NCI-H69 (cell line): ENCODE measurements at regions not wholly inside any gene's neighbourhood (a gene's known extent, or its start where the extent isn't known, plus 50 kb on each side); places are given as distances from the start of the nearest gene placed in this dataset.
"Not testable (repeated sequence)": the region's sequence is repeated elsewhere in the genome, so short reads cannot be mapped to it uniquely, and the experiment has no call there.

Experiments
- DNase-seq: peaks from one replicate; lab custom pipeline; 2025; lab: John Stamatoyannopoulos, UW

DNA sequence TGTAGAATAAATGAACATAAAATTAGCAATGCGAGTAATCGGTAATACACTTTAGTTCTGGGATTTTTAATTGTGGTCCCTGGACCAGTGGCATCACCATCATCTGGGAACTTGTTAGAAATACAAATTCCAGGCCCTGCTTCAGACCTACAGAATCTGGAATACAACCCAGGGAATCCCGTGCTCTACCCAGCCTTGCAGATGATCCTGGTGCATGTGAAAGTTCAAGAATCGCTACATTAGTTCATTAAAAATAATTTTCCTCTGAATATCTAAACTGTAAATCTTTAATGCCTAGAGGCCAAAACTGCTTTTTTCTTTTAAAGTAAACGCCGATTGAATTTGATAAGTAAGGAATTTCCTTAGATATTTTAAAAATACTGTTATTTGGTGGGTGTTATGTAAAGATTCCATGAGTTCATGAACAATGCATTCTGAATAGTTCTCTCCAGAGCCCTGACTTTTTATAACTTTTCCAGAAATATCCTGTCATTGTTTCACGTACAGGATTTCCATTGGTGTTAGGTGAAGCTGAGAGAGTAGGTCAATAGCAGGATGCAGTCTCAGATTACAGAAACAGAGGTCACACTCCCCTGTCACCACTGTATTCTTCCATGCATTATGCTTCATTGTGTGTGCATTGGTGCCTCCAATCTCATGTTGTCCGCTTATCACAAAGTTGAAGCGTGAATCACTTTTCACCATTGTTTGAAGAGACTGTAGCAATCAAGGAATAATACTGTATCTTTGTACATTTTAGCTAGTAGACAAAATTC is 596.5 kb upstream of the KLF12 start:
- no peak for DNase-seq

DNA sequence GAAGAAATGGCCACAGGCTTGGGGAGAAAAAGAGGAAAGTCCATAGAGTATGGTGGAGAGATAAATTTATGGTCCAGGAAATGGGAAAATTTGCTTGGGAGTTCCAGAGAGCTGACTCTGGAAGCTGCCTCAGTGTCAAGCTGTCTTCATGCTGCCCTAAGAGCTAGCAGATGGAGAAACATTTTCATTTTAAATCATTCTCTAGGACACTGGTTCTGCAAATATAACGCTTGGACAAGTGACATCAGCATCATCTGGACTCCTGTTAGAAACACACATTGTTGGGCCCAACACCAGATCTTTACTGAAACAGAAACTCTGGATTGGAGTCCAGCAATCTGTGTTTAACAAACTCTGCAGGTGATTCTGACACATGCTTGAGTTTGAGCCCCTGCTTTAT is 592.0 kb upstream of the KLF12 start:
- no peak for DNase-seq

DNA sequence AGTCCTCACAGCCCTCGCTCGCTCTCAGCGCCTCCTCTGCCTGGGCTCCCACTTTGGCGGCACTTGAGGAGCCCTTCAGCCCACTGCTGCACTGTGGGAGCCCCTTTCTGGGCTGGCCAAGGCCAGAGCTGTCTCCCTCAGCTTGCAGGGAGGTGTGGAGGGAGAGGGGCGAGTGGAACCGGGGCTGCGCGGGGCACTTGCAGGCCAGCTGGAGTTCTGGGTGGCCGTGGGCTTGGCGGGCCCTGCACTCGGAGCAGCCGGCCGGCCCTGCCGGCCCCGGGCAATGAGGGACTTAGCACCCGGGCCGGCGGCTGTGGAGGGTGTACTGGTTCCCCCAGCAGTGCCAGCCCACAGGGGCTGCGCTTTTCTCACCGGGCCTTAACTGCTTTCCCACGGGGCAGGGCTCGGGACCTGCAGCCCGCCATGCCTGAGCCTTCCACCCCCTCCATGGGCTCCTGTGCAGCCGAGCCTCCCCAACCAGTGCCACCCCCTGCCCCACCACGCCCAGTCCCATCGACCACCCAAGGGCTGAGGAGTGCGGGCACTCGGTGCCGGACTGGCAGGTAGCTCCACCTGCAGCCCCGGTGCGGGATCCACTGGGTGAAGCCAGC is 584.1 kb upstream of the KLF12 start:
- not testable (repeated sequence) for DNase-seq

DNA sequence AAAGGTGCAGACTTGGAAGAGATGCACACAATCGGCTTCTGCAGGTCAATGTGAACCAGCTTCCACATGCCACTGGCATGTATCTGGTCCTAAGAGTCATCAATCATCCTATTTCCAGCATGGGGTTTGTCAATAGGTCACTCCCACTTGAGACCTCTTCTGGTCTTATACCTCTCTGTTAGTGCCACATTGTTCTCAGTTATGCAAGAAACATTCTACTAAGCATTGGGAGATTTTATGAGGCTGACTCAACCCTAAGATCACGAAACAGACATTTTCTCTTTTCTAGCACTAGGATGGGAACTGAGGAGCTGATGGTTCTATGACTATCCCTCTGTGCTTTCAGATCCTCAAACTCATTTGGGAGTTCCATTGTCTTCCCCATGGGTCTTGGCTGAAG is 581.5 kb upstream of the KLF12 start:
- no peak for DNase-seq

DNA sequence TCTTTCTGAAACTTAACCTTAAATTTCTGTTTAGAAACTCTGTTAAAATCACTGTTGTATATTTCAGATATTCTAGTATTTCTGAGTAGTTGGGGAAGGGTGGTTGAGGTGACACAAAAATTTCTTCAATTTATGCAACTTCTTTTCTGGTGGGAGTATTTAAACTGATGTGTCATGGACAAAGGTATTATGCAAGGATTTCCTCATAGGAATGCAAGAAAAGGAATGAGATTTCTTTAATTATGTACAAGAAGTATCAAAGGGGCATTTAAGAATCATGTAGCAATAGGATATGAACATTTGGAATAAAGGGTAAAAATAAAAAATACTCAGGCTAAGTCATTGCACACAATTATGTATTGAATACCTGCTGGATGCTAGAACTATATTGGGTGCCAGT is 575.8 kb upstream of the KLF12 start:
- no peak for DNase-seq

DNA sequence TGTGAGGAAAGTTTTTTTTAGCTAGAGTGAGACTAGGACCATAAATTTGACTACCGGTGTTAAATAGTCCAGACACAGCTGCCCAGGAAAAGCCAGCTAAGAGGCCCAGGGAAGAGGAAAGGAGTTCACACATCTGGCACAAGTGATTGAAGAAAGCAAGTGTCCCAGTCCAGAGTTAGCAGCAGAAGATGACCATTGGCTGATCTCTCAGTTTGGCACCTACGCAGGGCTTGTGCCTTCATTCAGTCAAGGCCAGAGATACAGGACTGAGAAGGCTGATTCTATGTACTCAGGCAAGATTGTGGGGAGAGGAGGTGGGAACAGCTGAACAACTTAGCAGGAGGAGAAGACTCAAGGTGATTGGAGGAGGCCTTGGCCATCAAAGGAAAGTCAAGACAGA is 575.0 kb upstream of the KLF12 start:
- no peak for DNase-seq

DNA sequence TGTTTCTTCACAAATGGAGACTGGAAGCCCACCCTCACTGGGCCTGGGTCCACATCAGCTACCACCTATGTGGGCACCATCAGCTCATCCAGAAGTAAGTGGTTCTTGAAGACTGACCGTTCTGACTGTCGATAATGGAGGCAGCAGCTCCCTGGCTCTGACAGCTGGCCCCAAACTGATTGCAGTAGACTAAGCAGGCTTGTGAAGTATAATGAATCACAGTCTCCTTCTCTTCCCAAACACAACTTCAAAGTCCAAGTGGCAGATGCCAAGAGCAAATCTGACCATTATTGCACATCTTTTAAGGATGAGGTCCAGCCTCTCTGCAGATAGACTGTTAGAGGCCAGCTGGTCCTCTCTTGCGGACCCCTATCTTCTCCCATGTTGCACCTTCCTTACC is 574.4 kb upstream of the KLF12 start:
- DNase-seq: no peak

DNA sequence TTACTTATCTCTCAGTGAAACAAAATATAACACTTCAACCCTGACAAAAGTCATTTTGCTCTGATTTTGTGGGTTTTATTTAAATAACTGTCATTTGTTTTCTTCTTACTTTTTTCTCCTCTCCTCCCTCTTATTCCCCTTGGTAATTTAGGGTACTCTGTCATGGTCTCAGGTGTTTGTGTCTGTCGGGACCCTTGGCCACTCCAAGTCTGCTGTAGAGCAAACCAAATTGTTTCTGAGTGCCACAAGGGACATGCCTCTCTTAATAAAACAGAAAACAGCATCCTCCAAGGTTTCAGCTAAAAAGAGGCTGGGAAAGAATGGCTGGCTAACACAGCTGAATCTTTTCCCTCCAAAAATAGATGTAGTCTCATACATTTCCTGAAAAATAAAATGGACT is 573.1 kb upstream of the KLF12 start:
- no peak for DNase-seq

DNA sequence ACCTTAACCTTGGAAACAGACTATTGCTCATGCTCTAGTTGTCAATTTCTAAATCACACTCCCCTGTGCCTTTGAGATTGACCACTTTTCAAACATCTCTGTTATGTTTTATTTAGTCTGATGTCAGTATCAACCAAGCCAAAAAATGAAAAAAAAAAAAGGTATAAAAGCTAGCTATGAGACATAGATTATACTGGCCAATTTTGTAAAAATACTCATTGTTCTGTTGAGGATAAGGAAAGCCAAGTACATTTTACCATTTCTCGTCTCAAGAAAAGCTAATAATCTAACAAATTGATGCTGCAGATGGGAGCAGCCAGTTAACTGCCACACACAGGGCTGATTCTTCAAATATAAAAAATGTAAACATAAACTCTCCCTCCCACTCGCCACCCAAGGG is 572.6 kb upstream of the KLF12 start:
- no peak for DNase-seq

DNA sequence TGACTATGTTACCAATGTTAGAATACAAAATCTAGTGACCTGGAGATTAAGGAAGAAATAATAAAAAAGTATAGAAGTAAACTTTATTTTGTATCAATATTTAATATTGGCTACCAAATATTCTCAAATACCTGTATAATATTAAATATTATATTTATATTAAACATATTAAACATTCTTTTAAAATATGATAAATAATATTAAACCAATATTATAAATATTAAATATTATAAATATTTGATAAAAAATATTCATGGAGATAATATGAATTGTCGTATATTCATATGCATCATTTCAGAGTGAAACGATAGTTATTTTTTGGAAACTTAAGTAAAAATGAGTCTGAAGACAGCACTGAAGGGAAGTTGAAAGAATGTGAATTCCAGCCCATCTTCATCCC is 571.2 kb upstream of the KLF12 start:
- DNase-seq: no peak

DNA sequence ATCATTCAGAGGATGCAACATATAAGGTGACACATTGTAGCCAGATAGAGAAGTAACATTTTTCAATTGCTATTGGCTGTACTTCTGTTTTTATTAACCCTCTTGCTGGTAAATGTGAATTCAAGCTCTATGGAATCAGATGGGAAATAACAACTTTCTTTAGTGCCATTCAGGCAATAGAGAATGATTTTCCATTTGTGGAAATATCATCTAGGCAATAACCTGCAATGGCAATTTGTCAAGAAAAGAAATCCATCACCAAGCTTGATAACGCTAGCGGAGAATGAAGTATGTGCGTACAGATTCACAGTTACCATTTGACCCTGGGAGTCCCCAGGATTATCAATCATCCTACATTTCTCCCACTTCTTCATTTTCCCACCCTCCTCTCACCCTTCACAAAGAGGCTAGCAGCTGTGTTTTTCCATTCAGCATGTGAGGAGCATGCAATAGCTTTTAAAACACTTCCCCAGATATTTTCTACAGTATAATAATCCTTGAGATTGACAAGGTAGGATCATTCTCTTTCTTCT is 569.7 kb upstream of the KLF12 start:
- DNase-seq: no peak

DNA sequence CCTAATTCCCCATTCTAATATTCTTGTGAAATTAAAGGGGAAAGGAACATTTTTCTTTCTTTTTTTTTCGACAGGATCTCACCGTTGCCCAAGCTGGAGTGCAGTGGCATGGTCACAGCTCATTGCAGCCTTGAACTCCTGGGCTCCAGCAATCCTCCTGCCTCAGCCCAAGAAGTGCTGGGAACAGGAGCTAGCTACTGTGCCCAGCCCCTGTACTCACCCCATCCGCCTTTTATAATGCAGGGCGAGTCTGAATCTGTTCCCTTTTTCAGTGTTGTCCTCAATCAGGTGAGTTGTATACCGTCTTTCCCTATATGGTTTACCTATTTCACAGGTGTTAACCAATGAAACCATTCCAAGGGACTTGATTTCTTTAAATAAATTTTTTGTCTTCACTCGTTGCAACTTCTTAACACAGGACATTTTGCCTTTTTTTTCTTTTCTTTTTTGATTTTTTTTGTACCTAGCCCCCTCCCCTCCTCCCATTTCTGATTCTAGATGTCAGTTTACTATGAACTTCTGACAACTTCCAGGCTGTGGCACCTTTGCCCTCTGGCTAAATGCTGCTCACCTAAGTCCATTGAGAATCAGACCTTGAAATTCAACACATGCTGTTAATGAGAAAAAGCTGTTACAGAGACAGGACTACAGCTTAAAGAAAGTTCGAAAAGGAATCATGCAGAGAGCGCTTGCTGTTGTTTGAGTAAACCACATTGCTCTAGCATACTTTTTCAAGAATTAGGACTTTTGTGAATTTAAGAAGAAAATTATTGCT is 562.1 kb upstream of the KLF12 start:
- DNase-seq: no peak

DNA sequence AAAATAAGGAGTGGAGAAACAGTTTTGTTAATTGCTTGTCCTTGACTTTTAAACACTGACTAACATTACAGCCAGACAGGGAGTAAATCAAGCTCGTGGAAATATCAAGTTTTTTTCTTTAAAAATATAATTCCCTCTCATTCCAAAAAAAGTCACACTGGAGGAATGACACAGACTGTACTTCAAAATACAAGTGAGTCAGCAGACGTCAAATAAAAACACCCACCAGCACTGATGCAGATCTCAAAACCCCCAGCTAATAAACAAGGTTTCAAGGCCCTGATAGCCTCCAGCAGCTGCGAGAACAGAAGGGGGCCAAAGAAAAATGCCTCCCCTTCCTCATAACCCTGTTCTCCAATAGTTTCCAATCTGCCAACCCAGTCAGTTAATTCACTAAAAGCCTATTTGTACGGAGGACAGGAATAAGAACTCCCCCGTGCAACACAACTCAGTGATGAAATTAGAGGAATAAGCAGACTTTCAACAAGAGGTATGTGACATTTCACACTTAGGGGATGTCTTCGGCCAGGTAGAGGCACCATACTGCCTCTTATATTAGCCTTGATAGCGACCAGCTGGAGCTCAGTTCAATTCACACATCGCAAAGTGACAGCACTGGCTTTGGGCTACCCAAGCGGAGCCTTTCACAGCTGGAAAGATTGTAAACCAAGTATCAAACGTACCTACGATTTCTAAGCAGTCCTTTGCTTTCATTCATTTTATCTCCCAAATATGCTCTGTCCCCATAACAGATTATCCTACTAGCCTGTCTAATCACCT is 561.0 kb upstream of the KLF12 start:
- no peak for DNase-seq

DNA sequence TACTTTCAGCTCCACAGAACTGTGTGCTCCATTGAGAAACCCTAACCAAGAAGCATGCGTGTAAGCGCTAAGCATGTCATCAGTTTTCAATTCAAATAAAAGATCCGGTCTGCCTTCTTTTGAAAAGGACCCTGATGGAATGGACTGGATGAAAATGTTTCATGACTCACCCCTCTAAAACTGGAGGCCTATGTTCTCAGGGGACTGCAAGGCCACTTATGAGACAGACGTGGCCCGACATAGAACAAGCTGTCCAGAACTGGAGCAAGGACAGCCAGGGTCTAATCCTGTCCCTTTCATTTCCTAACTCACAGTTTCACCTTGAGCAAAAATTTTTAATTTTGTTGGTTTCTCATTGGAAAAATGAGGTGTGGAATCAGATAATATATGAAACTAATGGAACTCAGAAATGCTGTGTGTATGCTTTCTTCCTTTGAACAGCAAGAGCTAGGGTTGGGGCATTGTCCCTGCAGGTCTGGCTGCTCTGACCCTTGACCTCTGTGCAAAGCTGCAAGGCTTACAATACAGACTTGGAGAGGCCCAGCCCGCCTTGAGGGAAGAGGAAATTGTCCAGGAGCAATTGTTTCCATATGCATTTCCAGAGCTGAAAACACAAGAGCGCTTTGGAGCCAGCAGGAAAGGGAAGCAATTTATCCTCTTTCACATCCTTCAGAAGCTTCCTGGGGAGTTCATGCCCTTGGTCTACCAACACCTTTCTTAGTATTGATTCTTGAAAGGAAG is 553.4 kb upstream of the KLF12 start:
- DNase-seq: no peak

DNA sequence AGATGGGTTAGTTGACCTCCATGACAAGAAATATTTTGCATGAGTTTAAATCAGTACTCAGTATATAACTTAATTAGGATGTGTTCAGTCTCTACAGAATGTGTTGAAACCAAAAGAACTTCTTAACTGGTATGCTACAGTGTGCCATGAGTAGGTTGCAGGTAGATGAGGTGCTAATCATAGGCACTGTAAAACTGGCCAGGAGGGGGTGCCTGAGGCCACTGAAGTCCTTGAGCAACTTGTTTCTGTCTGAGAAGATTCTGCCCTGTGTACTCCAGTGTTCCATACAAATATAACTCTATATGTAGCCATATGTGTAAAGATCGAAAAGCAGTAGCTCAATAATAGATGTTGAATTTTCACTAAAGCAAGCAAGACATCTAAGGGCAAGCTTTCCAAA is 549.2 kb upstream of the KLF12 start:
- DNase-seq: no peak

DNA sequence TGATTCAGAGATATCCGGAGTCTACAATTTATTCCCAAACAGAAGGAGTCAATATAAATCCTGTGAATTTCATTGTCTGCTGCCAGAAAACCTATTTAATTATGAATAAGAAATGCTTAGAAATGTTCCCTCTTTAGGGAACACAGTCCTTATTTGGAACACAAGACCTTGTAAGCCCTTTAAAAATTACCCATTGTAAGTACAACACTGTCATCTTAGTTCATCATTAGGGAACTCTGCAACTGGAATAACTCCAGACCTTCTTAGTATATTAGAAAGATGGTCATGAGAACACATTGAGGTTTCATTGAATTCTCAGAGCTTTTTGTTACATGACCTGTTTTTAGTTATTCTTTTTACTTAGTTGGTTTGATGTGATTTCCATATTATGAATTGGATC is 548.5 kb upstream of the KLF12 start:
- DNase-seq: no peak

DNA sequence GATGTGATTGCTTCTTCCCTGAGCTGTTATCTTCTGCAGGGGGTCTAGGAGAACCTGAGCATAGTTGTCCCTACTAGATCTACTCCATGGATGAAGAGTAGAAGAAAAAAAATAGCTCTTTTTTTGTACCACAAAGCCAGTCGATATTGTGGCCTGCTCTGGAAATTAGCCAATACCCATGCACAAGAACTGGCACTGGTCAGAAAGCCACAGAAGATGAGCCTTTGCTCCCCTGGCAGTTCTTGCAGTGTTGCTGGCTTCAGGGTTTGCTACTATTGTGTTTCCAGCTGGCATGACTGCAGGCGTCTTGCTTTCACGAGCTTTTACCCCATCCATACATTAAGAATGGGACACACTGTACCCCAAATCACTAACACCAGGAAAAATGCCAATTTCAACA is 547.7 kb upstream of the KLF12 start:
- DNase-seq: no peak

DNA sequence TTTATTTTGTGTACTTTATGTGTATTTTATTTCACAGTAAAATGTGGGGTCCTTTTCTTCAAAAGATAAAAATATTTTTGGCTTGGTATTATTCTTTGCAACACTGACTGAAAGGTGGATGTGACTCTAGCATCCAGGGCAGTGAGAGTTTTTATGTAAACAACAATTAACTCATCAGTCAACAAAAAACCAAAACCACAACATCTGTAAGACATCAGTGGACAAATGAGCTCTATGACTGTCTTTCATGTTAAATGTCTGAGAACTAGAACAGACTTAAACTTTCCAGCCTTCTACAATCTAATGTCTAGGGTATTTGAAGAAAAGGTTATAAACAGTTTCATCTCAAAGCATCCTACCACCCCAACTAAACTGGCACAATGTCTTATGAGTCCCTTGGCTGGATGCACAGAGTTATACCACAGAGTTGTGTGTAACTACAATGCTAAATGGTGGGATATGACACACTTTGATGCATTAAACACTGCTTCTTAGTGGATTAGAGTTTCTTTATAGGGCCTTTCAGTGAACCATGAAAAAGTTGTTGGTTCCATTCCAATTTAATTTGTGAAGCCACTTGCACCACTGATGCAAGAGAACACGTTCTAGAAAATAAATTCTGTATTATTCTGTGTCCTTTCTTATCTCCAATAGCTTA is 544.2 kb upstream of the KLF12 start:
- DNase-seq: no peak

DNA sequence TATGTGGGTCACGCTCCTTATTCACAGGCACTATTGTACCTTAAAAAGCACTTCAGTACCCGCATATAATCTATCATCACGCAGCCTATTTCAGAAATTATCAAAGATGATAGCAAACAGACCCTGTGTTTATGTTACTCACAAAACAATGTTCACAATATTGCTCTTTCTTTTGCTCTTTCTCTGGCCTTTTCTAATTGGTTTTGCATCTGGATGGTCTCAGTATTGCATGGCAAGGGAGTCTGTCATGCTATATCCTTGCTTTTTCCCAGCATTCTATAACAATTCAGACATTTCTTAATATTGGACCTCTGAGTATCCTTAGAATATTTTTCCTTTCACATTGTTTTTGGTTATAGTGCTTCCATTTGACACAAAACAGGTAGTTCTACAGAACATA is 541.8 kb upstream of the KLF12 start:
- no peak for DNase-seq

DNA sequence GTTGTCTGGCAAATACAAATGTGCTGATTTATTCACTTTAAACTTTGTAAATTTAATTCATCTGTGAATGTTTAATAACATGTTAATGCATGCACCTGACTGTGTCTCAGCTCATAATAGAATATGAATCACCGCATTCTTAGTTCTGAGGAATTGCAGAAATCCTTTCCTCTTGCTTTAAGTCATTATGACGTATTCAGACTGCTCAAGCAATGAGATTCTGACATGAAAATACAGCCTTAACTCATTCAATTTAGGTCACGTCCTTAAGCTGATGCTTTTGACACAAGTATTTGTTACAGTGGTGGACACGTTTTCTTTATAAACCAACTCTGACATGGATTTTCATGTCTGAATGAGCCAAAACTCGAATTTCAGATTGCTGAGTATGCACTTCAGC is 541.0 kb upstream of the KLF12 start:
- no peak for DNase-seq

DNA sequence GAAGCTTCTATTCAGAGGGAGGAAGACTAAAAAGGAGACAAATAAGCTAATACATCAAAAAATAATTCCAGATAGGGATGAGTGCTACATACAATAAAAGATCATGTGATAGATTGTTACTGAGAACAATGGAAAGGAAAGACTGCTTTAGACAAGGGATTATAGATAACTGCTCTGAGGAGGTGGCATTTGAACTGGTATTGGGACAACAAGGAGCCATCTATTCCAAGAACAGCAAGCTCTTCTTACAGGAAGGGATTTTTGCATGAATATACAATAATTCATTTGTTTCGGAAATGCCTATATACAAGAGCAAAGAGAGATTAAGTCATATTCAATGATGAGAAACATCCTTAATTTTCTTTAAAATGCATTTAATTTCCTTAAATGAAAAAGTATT is 540.5 kb upstream of the KLF12 start:
- no peak for DNase-seq
